ENCODE measurements at regions not wholly inside any gene's neighbourhood (a gene's known extent, or its start where the extent isn't known, plus 50 kb on each side); places are given as distances from the start of the nearest gene placed in this dataset.

- WGBS, result 74% methylated on average over 11 of the region's 11 CpGs
- Histone ChIP-seq H3K4me3 (ENCODE audit: low read length) (no peak overlapping the region), H3K4me1 (ENCODE audit: control insufficient read depth, insufficient read depth, low read length) (peaks cover 3% of the 10 kb centered on the region), H3K9me3 (ENCODE audit: control insufficient read depth, low read length) (no peaks in the 10 kb centered on the region), H3K27ac (ENCODE audit: low read length) (no peak overlapping the region), H3K27me3 (ENCODE audit: control insufficient read depth, insufficient read depth) (no peaks in the 10 kb centered on the region)
- DNase-seq (no peak), ATAC-seq (no peak)
- intact Hi-C loops (cut with DNase I), result loop anchor here in 2 of 4 donors (10.0 kb wide), 1 partner anchor 115 kb away; the partner anchor contains the start of gene TBL1X (in 2 of the 2)
Observed at GRCh38 chrX:9349572-9350494, 115.0 kb upstream of the TBL1X start.

GRCh38 chrX:9351126-9351525 is 113.7 kb upstream of the TBL1X start:
- H3K4me3 ChIP-seq (ENCODE audit: low read length), result no peak overlapping the region
- ATAC-seq (no peak), DNase-seq (no peak)
- H3K4me1 ChIP-seq (ENCODE audit: control insufficient read depth, insufficient read depth, low read length), result peaks cover 3% of the 10 kb centered on the region
- H3K9me3 ChIP-seq (ENCODE audit: control insufficient read depth, low read length), result no peaks in the 10 kb centered on the region
- H3K27ac ChIP-seq (ENCODE audit: low read length), result no peak overlapping the region
- intact Hi-C loops (cut with DNase I), result no loop called here
- 82% methylated on average over 3 of the region's 3 CpGs for WGBS
- no peaks in the 10 kb centered on the region for H3K27me3 ChIP-seq (ENCODE audit: control insufficient read depth, insufficient read depth)

- no peak for DNase-seq
- 48% methylated on average over 4 of the region's 4 CpGs for WGBS
- intact Hi-C loops (cut with DNase I), result no loop called here
Observed at GRCh38 chrX:9352243-9352642, 112.6 kb upstream of the TBL1X start.

GRCh38 chrX:9352694-9353411 is 112.0 kb upstream of the TBL1X start:
- Histone ChIP-seq H3K4me3 (ENCODE audit: low read length) (no peak overlapping the region), H3K9me3 (ENCODE audit: control insufficient read depth, low read length) (no peaks in the 10 kb centered on the region), H3K27me3 (ENCODE audit: control insufficient read depth, insufficient read depth) (no peaks in the 10 kb centered on the region), H3K4me1 (ENCODE audit: control insufficient read depth, insufficient read depth, low read length) (peaks cover 3% of the 10 kb centered on the region), H3K27ac (ENCODE audit: low read length) (no peak overlapping the region)
- intact Hi-C loops (cut with DNase I), result no loop called here
- DNase-seq (peak in 2 of 3 donors; percentile 23 to 39), ATAC-seq (peak in 1 of 2 donors; percentile 68)
- WGBS, result 39% methylated on average over 15 of the region's 15 CpGs

More at GRCh38 chrX:9352243-9352642, 112.6 kb upstream of the TBL1X start:
- no peak overlapping the region for H3K4me3 ChIP-seq (ENCODE audit: low read length)
- H3K27ac ChIP-seq (ENCODE audit: low read length), result no peak overlapping the region
- no peak for ATAC-seq
- no peaks in the 10 kb centered on the region for H3K27me3 ChIP-seq (ENCODE audit: control insufficient read depth, insufficient read depth)
- no peaks in the 10 kb centered on the region for H3K9me3 ChIP-seq (ENCODE audit: control insufficient read depth, low read length)
- peaks cover 3% of the 10 kb centered on the region for H3K4me1 ChIP-seq (ENCODE audit: control insufficient read depth, insufficient read depth, low read length)

- DNase-seq (no peak), ATAC-seq (no peak)
- H3K9me3 ChIP-seq (ENCODE audit: control insufficient read depth, low read length), result no peaks in the 10 kb centered on the region
- 89% methylated on average over 9 of the region's 9 CpGs for WGBS
- H3K4me3 ChIP-seq (ENCODE audit: low read length), result no peak overlapping the region
- no peaks in the 10 kb centered on the region for H3K27me3 ChIP-seq (ENCODE audit: control insufficient read depth, insufficient read depth)
- H3K4me1 ChIP-seq (ENCODE audit: control insufficient read depth, insufficient read depth, low read length), result peaks cover 2% of the 10 kb centered on the region
- no peak overlapping the region for H3K27ac ChIP-seq (ENCODE audit: low read length)
- intact Hi-C loops (cut with DNase I), result no loop called here
Observed at GRCh38 chrX:9354918-9355317, 109.9 kb upstream of the TBL1X start.

GRCh38 chrX:9355739-9356138 is 109.1 kb upstream of the TBL1X start:
- H3K27me3 ChIP-seq (ENCODE audit: control insufficient read depth, insufficient read depth), result no peaks in the 10 kb centered on the region
- intact Hi-C loops (cut with DNase I), result no loop called here
- peaks cover 2% of the 10 kb centered on the region for H3K4me1 ChIP-seq (ENCODE audit: control insufficient read depth, insufficient read depth, low read length)
- H3K4me3 ChIP-seq (ENCODE audit: low read length), result no peak overlapping the region
- H3K27ac ChIP-seq (ENCODE audit: low read length), result no peak overlapping the region
- H3K9me3 ChIP-seq (ENCODE audit: control insufficient read depth, low read length), result no peaks in the 10 kb centered on the region
- DNase-seq (no peak), ATAC-seq (no peak)
- 67% methylated on average over 9 of the region's 9 CpGs for WGBS

- peaks cover under 1% of the 10 kb centered on the region for H3K4me1 ChIP-seq (ENCODE audit: control insufficient read depth, insufficient read depth, low read length)
- ATAC-seq (no peak), DNase-seq (no peak)
- H3K27me3 ChIP-seq (ENCODE audit: control insufficient read depth, insufficient read depth), result no peaks in the 10 kb centered on the region
- 81% methylated on average over 5 of the region's 5 CpGs for WGBS
- H3K9me3 ChIP-seq (ENCODE audit: control insufficient read depth, low read length), result no peaks in the 10 kb centered on the region
- intact Hi-C loops (cut with DNase I), result no loop called here
- H3K27ac ChIP-seq (ENCODE audit: low read length), result no peak overlapping the region
- H3K4me3 ChIP-seq (ENCODE audit: low read length), result no peak overlapping the region
Observed at GRCh38 chrX:9356846-9357245, 108.0 kb upstream of the TBL1X start.

- intact Hi-C loops (cut with DNase I), result no loop called here
- Histone ChIP-seq H3K27me3 (ENCODE audit: control insufficient read depth, insufficient read depth) (no peaks in the 10 kb centered on the region), H3K27ac (ENCODE audit: low read length) (no peak overlapping the region), H3K4me1 (ENCODE audit: control insufficient read depth, insufficient read depth, low read length) (no peaks in the 10 kb centered on the region), H3K9me3 (ENCODE audit: control insufficient read depth, low read length) (no peaks in the 10 kb centered on the region), H3K4me3 (ENCODE audit: low read length) (no peak overlapping the region)
- 83% methylated on average over 7 of the region's 7 CpGs for WGBS
- ATAC-seq (no peak), DNase-seq (no peak)
Observed at GRCh38 chrX:9357518-9358114, 107.2 kb upstream of the TBL1X start.

- DNase-seq, result peak in 1 of 3 donors; percentile 33
- intact Hi-C loops (cut with DNase I), result no loop called here
- Histone ChIP-seq H3K27me3 (ENCODE audit: control insufficient read depth, insufficient read depth) (no peaks in the 10 kb centered on the region), H3K4me3 (ENCODE audit: low read length) (no peak overlapping the region), H3K9me3 (ENCODE audit: control insufficient read depth, low read length) (no peaks in the 10 kb centered on the region), H3K27ac (ENCODE audit: low read length) (no peak overlapping the region), H3K4me1 (ENCODE audit: control insufficient read depth, insufficient read depth, low read length) (no peaks in the 10 kb centered on the region)
- ATAC-seq, result peak; percentile 23 to 41
- 45% methylated on average over 13 of the region's 13 CpGs for WGBS
Observed at GRCh38 chrX:9362363-9362928, 102.4 kb upstream of the TBL1X start.

GRCh38 chrX:9367421-9367820 is 97.4 kb upstream of the TBL1X start:
- H3K4me1 ChIP-seq (ENCODE audit: control insufficient read depth, insufficient read depth, low read length), result no peaks in the 10 kb centered on the region
- intact Hi-C loops (cut with DNase I), result no loop called here
- ATAC-seq, result no peak
- no peak overlapping the region for H3K4me3 ChIP-seq (ENCODE audit: low read length)
- no peak overlapping the region for H3K27ac ChIP-seq (ENCODE audit: low read length)
- H3K27me3 ChIP-seq (ENCODE audit: control insufficient read depth, insufficient read depth), result no peaks in the 10 kb centered on the region
- no peak for DNase-seq
- 75% methylated on average over 2 of the region's 2 CpGs for WGBS
- no peaks in the 10 kb centered on the region for H3K9me3 ChIP-seq (ENCODE audit: control insufficient read depth, low read length)

- 90% methylated on average over 6 of the region's 6 CpGs for WGBS
- no peak overlapping the region for H3K4me3 ChIP-seq (ENCODE audit: low read length)
- no peak for DNase-seq
- H3K9me3 ChIP-seq (ENCODE audit: control insufficient read depth, low read length), result no peaks in the 10 kb centered on the region
- no peak for ATAC-seq
- H3K27me3 ChIP-seq (ENCODE audit: control insufficient read depth, insufficient read depth), result no peaks in the 10 kb centered on the region
- H3K27ac ChIP-seq (ENCODE audit: low read length), result no peak overlapping the region
- intact Hi-C loops (cut with DNase I), result no loop called here
- no peaks in the 10 kb centered on the region for H3K4me1 ChIP-seq (ENCODE audit: control insufficient read depth, insufficient read depth, low read length)
Observed at GRCh38 chrX:9368262-9368661, 96.6 kb upstream of the TBL1X start.
